ENCODE measurements at regions not wholly inside any gene's neighbourhood (a gene's known extent, or its start where the extent isn't known, plus 50 kb on each side); places are given as distances from the start of the nearest gene placed in this dataset.

DNA sequence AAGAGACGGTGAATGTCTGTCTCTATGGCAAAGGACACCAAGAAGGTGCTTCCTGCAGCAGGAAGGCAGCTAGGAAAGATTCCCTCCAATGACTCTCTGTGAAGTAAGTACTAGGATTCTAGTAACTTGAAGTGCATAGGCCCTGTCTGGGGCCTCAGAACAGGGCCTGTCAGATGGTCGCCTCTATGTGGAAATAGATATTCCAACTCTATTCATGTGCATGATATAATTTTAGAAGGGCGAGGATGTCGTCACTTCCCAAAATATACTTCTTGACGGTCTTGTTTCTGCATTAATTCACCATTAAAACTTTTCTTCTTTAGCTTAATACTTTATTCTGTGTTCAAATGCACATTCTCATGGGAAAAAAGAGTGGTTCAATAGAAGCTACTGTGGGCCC is 167.0 kb downstream of the TLE3 start:
- no peak for DNase-seq

DNA sequence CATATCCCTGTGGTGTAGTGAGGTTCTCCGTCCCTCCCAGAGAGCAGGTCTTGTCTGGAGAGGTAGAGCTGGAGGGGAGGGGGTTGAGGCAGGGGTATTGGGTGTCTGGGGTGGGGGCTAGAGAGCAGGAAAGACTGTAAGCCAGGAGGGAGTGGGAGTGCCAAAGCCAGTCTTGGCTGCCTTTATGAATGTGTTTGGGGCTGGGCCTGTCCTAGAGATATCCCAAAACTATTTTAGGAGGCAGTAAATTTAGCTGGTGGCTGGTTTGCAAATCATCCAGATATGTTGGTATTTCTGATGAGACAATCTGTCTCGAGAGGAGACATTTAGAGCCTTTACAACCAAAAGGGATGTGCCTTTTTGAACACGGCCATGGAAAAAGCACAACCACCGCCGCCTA is 166.6 kb downstream of the TLE3 start:
- no peak for DNase-seq

- no peak for DNase-seq
Observed at GRCh38 chr15:69934607-69935006, 163.1 kb downstream of the TLE3 start.

DNA sequence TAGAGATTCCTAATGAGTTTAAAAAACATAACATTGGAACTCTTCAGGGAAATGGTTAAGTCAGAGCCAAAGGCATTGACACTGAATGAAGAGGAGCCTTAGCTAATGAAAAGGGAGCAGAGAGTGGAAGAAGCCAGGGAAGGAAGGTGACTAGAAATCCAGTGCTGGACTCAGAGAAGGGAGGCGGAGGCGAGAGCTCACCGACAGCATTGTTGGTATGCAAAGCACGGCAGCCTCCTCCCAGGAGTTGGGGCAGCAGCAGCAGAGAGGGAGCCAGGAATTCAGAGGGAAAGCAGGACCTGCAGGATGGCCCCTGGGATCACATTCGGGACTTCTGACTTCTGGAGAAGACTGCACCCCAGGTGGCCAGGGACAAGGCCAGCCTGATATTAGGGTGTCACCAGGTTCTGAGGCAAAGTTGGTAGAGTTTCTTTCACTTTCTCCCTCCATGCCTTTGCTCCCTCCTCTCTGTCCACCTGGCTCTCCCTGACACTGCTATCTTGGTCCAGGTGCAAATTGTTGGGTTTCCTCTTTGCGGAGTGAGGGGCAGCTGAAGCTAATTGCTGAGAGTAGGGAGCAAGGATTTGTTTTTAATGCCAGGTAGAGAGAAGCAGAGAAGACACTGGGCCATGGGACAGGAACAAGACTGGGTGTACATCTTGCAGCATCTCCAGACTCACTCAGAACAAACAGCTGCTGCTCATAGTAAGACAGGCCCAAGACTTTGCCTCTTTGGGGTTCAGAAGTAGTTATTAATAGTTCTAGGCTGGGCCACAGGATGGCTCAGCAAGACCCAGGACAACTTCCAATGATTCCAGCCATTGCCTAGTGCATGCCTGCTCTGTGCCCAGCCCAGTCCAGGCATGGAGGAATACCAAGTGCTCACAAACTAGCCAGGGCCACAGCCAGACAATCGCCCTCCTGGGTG is 157.9 kb downstream of the TLE3 start:
- no peak for DNase-seq

DNA sequence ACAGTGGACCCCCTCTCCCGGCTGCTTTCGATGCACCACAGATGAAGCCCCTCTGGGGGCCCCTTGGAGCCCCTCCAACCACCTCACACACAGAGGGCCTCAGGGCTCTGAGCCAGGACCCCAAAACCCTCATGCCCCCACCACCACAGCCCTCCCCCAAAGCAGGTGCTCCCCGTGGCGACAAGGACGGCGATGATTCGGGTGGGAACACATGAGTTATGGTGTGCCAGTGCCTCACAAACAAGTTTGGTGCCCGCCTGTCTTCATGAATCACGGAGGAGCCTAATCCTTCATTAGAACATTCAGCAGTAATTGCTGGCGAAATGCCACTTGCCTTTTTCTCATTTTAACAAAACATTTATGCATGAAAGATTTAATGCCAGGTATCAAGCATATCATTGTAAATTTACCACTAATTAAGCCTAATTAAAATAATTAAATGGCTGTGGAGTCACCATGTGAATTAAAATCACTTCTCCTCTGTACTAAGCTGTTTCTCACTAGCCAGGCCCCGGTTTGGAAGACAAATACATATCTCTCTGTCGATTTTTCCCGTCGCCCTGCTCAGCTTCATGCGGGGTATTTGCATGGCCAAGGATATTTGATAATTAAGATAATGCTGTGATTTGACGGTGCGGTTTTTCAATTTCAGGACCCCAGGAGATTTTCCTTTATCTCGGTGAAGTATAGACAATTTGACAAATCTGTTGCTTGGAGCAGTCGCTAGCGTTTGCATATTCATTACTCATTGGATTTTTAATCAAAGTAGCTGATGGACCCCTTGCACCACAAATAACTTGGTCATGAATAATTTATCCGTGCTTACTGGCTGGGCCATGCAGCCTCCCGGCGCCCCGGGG is 157.0 kb downstream of the TLE3 start:
- DNase-seq = no peak

DNA sequence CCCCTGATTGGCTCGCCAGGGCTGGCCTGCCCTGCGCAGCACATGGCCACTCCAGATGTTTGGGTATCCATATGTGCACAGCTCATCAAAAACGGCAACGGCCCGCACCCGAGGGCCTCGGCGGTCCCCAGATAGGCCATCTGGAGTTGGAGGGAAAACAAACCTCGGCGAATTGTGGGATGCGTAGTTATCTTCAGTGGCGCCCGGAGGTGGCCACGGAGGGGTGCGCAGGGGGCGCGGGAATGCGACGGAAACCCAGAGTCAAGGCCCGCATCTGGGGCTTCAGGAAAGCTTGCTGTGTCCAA is 156.5 kb downstream of the TLE3 start:
- DNase-seq = no peak

DNA sequence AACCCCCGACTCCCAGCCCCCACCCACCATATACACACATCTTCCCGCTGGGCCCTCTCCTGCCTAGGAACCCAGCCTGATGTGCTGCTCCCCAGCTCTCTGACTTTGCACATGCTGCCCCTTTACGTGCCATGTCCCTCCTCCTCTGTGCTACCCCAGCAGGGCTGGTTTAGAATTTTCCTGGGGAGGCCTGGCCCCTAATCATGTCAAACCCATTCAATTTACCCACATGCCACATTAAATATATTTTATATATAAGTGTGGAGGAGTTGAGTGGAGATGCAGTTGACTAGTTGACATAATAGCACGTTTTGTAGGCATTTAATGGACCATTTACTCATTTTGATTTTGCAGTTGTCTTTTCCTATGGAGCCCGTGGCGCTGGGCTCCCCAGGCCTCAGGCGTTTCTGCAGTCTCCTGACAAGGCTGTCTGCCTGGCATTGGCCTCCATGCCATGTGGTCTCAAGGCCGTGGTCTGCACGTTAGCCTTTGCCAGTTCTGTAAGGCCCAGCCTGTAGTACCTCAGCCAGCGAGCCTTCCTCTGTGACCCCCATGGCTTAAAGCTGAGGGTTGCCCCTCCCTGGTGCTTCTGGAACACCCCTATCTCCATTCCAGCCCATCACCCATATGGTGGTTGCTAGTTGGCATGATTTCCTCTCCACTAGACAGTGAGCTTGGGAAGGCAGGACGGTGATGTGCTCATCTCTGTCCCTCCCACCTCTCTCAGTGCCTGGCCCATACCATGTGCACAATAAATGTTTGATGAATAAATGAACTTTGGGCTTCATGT is 155.8 kb downstream of the TLE3 start:
- no peak for DNase-seq

DNA sequence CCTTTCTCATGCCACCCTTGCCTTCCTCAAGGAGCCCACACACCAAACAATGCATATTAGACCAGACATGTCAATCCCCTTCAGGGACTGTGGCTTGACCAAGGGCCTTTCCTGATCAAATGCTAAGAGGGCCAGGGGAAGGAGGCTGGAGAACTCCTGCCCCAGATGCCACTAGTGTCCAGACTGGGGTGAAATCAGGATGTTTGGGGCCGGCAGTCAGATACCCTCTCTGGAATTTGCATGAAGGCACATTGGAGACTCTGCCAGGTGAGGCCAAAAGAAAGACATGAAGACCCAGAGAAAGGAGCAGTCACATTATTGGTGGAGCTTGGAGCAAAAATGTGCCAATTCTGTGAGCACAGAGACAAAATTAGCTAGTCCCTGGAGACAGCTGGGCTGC is 154.1 kb downstream of the TLE3 start:
- DNase-seq = no peak

DNA sequence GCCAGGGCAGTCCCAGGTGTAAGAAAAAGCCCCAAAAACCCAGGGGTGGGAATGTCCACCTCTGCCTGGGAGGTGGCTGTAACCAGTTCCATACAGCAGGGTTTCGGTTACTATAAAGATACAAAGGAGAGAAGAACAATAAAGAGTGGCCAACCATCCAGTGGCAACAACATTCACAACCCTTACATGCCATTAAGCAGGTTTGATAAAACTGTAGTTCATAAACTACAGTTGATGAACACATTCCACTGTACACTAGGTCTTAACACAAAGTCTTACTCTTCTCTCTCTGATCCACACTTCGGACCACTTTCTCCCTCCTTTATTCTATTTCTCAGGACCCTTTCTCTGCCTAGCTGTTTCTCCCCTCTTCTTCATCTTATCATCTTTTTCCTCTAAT is 152.0 kb downstream of the TLE3 start:
- no peak for DNase-seq

DNA sequence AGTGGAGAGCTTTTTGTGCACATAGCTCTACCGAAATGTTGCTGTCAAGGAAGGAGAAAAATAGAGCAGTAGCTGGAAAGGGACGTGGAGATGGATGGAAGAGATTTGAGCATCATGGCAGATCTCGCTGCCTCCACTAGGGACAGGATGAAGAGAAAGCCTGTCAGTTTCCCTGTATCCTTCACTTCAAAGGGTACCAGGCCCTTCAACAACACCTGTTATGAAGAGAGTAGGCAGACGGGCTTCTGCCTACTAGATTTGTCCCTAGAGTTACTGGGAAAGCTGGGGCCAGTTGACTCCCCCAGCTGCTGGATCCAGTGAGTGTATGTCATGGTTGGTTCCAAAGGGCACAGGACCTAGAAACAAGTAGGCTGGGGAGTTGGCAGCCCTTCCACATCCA is 150.8 kb downstream of the TLE3 start:
- no peak for DNase-seq

- DNase-seq = no peak
Observed at GRCh38 chr15:69947394-69947793, 150.3 kb downstream of the TLE3 start.

- no peak for DNase-seq
Observed at GRCh38 chr15:69949485-69949884, 148.2 kb downstream of the TLE3 start.

DNA sequence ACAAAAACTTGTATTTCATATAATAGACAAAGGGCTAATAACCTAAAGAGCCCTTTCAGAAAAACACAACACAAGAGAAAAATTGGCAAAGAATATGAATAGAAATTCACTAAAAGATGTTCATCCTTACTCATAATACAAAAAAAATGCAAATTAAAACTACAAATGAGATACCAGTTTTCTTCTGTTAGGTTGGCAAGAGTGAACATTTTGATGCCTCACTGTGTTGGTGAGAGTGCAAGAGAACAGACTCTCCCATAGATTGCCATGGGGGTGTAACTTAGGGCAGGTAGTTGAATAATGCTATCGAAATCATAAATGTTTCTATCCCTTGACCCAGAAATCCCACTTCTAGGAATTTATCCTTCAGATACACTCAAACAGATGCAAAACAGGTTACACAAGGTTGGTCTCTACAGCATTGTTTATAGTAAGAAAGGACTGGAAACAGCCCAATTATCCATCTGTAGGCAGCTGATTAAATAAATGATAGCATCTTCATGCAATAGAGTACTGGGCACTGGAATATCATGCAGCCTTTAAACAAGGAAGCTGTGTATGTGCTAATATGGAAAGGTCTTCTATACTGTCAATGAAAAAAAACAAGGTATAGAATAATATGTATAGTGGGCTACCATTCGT is 146.3 kb downstream of the TLE3 start:
- DNase-seq = no peak

- DNase-seq = peak in 1 of 2 experiments; percentile 18
Observed at GRCh38 chr15:69951898-69952555, 145.7 kb downstream of the TLE3 start.

DNA sequence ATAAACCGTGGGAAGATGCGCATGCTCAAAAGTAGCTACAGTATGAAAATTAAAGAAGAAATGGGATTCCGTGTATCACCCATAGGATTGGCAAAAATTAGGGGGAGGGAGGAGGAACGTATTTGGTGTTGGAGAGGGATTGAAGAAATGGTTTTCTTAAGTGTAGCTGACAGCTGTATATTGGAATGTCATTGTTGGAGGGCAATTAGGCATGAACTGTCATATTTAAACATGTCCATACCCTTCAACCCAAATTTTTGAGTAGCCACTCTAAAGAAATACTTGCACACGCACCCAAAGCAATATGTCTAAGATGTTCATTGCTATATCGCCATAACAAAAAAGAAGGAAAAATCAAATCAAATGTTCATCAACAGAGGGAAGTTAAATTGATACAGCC is 144.7 kb downstream of the TLE3 start:
- DNase-seq = no peak

GRCh38 chr15:69953816-69954215 is 143.9 kb downstream of the TLE3 start:
- no peak for DNase-seq

GRCh38 chr15:69954666-69955065 is 143.1 kb downstream of the TLE3 start:
- no peak for DNase-seq

- no peak for DNase-seq
Observed at GRCh38 chr15:69955240-69955894, 142.3 kb downstream of the TLE3 start.

- no peak for DNase-seq
Observed at GRCh38 chr15:69956417-69956816, 141.3 kb downstream of the TLE3 start.

DNA sequence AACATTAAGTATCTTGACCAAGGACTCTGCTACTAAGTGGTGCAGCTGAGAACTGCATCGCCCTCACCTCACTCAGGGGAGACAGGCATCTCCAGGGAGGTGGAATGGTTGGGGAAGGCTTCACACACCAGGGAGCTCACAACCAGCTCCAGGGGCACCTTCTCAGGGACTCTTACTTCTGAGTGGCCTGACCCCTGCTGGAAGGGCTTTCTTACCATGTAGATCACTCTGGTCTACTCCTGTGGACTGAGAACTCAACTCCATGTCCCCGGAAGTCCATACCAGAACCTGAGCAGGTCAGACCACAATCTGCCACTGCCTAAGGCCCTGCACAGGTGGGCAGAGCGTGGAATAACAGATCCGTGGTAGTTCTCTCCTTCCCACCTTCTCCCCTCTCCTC is 140.5 kb downstream of the TLE3 start:
- no peak for DNase-seq

DNA sequence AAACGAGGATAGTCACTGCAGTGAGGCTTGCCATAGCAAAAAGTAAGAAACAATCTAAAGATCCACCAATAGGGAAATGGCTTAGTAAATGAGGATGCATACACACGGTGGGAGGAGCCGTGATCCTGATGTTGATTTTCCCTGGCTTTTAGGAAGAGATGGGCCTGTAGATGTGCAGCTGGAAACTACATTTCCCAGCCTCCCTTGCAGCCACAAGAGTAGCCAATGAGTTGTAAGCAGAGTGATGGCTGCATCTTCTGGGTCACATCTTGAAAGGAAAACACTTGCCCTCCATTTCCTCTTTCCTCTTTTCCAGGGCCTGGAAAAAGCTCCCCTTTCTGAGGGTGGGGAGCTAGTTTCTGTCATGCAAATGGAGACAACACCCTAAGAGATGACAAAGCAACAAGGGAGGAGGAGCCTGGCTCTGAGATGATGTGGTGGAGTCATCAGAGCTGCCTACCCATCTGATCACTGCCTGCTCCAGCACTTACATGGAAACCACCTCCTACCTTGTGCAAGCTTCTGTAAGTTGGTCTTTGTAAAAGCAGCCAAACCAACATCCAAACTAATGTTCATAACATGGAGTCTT is 139.1 kb downstream of the TLE3 start:
- no peak for DNase-seq

Measured in SHP77 (cell line).